ENCODE measurements at regions not wholly inside any gene's neighbourhood (a gene's known extent, or its start where the extent isn't known, plus 50 kb on each side); places are given as distances from the start of the nearest gene placed in this dataset.

- TF ChIP-seq CTCF (IDR thresholded peaks at IDR 0.05 in 8 of 11, conservative IDR thresholded peaks at IDR 0.05 in 3 of 11) = no peak
- no peak for TF ChIP-seq POLR2AphosphoS5 (IDR thresholded peaks at IDR 0.05)
Observed at GRCh38 chr6:138011413-138011812, 95.8 kb downstream of the PERP start.
